ENCODE measurements at regions not wholly inside any gene's neighbourhood (a gene's known extent, or its start where the extent isn't known, plus 50 kb on each side); places are given as distances from the start of the nearest gene placed in this dataset.

DNA sequence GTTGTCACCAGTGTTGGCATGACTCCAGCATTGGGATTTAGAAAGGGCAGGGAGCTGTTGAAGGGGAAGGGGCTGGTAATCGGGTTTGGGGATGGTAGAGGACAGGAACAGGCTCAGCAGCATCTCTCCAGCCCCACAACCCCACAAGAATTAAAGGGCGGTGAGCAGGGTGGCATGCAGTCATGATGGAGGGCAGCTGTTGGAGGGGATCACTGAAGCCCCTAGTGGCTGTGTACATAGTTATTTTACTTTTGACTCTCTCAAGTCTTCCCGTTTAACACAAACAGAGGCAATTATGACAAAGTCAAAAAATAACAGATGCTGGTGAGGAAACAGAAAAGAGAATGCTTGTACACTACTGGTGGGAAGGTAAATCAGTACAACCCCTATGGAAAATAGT is 213.8 kb downstream of the URB2 start:
- Mint-ChIP-seq H3K9me3 (no peaks in the 10 kb centered on the region), H3K4me3 (no peak overlapping the region), H3K27ac (no peak overlapping the region), H3K36me3 (no peaks in the 10 kb centered on the region), H3K27me3 (ENCODE audit: low read depth) (no peaks in the 10 kb centered on the region; the same call in 1 of the 2 replicates), H3K4me1 (peaks cover 10% of the 10 kb centered on the region)
- ATAC-seq (peak; percentile 65), DNase-seq (ENCODE audit: low spot score) (no peak)
- CTCF ChIA-PET, result interaction anchor here (0.8 kb wide), 1 partner anchor 9 kb away, joined by 4 read pairs; no protein-coding TSS in a partner anchor
- no peak for TF ChIP-seq FOXK1 (CRISPR knock-in tag; IDR thresholded peaks at IDR 0.05)
- TF ChIP-seq JUN (CRISPR knock-in tag; IDR thresholded peaks at IDR 0.05), result no peak
- no peak for TF ChIP-seq OVOL2 (CRISPR knock-in tag; IDR thresholded peaks at IDR 0.05; ENCODE audit: borderline replicate concordance)
- TF ChIP-seq, protein P1, sequence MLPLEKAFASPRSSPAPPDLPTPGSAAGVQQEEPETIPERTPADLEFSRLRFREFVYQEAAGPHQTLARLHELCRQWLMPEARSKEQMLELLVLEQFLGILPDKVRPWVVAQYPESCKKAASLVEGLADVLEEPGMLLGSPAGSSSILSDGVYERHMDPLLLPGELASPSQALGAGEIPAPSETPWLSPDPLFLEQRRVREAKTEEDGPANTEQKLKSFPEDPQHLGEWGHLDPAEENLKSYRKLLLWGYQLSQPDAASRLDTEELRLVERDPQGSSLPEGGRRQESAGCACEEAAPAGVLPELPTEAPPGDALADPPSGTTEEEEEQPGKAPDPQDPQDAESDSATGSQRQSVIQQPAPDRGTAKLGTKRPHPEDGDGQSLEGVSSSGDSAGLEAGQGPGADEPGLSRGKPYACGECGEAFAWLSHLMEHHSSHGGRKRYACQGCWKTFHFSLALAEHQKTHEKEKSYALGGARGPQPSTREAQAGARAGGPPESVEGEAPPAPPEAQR (CRISPR knock-in tag; IDR thresholded peaks at IDR 0.05), result no peak
- TF ChIP-seq, protein P2, sequence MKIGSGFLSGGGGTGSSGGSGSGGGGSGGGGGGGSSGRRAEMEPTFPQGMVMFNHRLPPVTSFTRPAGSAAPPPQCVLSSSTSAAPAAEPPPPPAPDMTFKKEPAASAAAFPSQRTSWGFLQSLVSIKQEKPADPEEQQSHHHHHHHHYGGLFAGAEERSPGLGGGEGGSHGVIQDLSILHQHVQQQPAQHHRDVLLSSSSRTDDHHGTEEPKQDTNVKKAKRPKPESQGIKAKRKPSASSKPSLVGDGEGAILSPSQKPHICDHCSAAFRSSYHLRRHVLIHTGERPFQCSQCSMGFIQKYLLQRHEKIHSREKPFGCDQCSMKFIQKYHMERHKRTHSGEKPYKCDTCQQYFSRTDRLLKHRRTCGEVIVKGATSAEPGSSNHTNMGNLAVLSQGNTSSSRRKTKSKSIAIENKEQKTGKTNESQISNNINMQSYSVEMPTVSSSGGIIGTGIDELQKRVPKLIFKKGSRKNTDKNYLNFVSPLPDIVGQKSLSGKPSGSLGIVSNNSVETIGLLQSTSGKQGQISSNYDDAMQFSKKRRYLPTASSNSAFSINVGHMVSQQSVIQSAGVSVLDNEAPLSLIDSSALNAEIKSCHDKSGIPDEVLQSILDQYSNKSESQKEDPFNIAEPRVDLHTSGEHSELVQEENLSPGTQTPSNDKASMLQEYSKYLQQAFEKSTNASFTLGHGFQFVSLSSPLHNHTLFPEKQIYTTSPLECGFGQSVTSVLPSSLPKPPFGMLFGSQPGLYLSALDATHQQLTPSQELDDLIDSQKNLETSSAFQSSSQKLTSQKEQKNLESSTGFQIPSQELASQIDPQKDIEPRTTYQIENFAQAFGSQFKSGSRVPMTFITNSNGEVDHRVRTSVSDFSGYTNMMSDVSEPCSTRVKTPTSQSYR (CRISPR knock-in tag; IDR thresholded peaks at IDR 0.05), result no peak
- TF ChIP-seq, protein P3, sequence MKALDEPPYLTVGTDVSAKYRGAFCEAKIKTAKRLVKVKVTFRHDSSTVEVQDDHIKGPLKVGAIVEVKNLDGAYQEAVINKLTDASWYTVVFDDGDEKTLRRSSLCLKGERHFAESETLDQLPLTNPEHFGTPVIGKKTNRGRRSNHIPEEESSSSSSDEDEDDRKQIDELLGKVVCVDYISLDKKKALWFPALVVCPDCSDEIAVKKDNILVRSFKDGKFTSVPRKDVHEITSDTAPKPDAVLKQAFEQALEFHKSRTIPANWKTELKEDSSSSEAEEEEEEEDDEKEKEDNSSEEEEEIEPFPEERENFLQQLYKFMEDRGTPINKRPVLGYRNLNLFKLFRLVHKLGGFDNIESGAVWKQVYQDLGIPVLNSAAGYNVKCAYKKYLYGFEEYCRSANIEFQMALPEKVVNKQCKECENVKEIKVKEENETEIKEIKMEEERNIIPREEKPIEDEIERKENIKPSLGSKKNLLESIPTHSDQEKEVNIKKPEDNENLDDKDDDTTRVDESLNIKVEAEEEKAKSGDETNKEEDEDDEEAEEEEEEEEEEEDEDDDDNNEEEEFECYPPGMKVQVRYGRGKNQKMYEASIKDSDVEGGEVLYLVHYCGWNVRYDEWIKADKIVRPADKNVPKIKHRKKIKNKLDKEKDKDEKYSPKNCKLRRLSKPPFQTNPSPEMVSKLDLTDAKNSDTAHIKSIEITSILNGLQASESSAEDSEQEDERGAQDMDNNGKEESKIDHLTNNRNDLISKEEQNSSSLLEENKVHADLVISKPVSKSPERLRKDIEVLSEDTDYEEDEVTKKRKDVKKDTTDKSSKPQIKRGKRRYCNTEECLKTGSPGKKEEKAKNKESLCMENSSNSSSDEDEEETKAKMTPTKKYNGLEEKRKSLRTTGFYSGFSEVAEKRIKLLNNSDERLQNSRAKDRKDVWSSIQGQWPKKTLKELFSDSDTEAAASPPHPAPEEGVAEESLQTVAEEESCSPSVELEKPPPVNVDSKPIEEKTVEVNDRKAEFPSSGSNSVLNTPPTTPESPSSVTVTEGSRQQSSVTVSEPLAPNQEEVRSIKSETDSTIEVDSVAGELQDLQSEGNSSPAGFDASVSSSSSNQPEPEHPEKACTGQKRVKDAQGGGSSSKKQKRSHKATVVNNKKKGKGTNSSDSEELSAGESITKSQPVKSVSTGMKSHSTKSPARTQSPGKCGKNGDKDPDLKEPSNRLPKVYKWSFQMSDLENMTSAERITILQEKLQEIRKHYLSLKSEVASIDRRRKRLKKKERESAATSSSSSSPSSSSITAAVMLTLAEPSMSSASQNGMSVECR (CRISPR knock-in tag; IDR thresholded peaks at IDR 0.05; ENCODE audit: borderline replicate concordance), result no peak
- TF ChIP-seq JAZF1 (CRISPR knock-in tag; IDR thresholded peaks at IDR 0.05), result no peak
- POLR2A ChIA-PET, result no interaction called here

DNA sequence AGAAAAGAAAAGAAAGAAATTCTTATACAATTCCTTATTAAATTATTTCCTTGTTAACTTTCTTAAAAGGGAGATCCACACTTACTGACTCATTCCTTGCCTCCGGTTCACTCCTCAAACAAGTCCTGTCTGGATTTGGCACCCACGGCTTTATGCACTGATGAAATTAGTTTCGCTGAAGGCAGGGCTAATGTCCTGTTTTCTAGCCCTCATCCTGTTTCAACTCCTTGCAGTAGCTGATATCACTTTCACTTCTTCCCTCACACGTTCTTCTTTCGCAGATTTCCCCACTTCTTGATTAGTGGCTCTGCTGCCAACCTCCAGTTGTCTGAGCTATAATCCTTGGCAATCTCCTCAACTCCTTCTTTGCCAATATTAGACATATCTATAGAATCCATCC is 215.2 kb downstream of the URB2 start:
- Mint-ChIP-seq H3K36me3 (no peaks in the 10 kb centered on the region), H3K9me3 (no peaks in the 10 kb centered on the region), H3K4me1 (peaks cover 10% of the 10 kb centered on the region), H3K27me3 (ENCODE audit: low read depth) (no peaks in the 10 kb centered on the region; the same call in 1 of the 2 replicates), H3K27ac (no peak overlapping the region), H3K4me3 (no peak overlapping the region)
- TF ChIP-seq, protein P4, sequence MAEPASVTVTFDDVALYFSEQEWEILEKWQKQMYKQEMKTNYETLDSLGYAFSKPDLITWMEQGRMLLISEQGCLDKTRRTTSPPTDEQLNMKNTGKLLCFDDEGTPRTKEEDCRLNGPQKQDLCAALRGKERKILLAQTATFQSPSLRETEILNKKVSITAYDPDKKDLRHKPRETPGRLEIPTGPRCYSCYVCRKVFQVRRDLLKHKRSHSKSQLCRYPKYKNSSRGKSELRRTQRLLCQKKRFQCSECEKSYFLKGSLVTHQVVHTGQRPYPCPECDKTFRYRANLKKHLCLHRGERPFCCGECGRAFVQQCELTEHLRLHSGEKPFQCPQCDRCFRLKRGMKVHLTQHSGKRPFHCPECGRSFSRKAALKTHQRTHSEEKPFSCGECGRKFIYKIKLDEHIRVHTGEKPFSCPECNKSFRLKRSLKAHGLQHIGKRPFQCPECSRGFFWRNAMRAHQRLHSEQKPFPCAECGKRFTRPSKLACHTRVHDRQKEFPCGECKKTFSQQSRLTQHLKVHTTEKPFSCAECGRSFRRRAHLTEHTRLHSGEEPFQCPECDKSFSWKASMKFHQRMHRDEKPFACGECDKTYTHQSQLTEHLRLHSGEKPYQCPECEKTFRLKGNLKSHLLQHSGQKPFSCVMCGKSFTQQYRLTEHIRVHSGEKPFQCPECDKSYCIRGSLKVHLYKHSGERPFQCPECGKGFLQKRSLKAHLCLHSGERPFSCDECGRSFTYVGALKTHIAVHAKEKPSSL (CRISPR knock-in tag; conservative IDR thresholded peaks at IDR 0.05), result no peak
- TF ChIP-seq FOXJ3 (CRISPR knock-in tag; IDR thresholded peaks at IDR 0.05; ENCODE audit: borderline replicate concordance), result no peak
- TF ChIP-seq JAZF1 (CRISPR knock-in tag; IDR thresholded peaks at IDR 0.05), result no peak
- TF ChIP-seq MXD4 (CRISPR knock-in tag; IDR thresholded peaks at IDR 0.05; ENCODE audit: borderline replicate concordance), result no peak
- TF ChIP-seq, protein P5, sequence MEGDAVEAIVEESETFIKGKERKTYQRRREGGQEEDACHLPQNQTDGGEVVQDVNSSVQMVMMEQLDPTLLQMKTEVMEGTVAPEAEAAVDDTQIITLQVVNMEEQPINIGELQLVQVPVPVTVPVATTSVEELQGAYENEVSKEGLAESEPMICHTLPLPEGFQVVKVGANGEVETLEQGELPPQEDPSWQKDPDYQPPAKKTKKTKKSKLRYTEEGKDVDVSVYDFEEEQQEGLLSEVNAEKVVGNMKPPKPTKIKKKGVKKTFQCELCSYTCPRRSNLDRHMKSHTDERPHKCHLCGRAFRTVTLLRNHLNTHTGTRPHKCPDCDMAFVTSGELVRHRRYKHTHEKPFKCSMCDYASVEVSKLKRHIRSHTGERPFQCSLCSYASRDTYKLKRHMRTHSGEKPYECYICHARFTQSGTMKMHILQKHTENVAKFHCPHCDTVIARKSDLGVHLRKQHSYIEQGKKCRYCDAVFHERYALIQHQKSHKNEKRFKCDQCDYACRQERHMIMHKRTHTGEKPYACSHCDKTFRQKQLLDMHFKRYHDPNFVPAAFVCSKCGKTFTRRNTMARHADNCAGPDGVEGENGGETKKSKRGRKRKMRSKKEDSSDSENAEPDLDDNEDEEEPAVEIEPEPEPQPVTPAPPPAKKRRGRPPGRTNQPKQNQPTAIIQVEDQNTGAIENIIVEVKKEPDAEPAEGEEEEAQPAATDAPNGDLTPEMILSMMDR (IDR thresholded peaks at IDR 0.05), result no peak
- TF ChIP-seq, protein P6, sequence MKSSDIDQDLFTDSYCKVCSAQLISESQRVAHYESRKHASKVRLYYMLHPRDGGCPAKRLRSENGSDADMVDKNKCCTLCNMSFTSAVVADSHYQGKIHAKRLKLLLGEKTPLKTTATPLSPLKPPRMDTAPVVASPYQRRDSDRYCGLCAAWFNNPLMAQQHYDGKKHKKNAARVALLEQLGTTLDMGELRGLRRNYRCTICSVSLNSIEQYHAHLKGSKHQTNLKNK (CRISPR knock-in tag; IDR thresholded peaks at IDR 0.05), result no peak
- TF ChIP-seq, protein P7, sequence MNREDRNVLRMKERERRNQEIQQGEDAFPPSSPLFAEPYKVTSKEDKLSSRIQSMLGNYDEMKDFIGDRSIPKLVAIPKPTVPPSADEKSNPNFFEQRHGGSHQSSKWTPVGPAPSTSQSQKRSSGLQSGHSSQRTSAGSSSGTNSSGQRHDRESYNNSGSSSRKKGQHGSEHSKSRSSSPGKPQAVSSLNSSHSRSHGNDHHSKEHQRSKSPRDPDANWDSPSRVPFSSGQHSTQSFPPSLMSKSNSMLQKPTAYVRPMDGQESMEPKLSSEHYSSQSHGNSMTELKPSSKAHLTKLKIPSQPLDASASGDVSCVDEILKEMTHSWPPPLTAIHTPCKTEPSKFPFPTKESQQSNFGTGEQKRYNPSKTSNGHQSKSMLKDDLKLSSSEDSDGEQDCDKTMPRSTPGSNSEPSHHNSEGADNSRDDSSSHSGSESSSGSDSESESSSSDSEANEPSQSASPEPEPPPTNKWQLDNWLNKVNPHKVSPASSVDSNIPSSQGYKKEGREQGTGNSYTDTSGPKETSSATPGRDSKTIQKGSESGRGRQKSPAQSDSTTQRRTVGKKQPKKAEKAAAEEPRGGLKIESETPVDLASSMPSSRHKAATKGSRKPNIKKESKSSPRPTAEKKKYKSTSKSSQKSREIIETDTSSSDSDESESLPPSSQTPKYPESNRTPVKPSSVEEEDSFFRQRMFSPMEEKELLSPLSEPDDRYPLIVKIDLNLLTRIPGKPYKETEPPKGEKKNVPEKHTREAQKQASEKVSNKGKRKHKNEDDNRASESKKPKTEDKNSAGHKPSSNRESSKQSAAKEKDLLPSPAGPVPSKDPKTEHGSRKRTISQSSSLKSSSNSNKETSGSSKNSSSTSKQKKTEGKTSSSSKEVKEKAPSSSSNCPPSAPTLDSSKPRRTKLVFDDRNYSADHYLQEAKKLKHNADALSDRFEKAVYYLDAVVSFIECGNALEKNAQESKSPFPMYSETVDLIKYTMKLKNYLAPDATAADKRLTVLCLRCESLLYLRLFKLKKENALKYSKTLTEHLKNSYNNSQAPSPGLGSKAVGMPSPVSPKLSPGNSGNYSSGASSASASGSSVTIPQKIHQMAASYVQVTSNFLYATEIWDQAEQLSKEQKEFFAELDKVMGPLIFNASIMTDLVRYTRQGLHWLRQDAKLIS (CRISPR knock-in tag; IDR thresholded peaks at IDR 0.05; ENCODE audit: borderline replicate concordance), result no peak
- no peak for TF ChIP-seq EMX1 (CRISPR knock-in tag; IDR thresholded peaks at IDR 0.05)
- no peak for TF ChIP-seq NFE2L1 (CRISPR knock-in tag; IDR thresholded peaks at IDR 0.05)
- no peak for TF ChIP-seq ZNF423 (CRISPR knock-in tag; IDR thresholded peaks at IDR 0.05)
- TF ChIP-seq, protein P8, sequence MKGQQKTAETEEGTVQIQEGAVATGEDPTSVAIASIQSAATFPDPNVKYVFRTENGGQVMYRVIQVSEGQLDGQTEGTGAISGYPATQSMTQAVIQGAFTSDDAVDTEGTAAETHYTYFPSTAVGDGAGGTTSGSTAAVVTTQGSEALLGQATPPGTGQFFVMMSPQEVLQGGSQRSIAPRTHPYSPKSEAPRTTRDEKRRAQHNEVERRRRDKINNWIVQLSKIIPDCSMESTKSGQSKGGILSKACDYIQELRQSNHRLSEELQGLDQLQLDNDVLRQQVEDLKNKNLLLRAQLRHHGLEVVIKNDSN (CRISPR knock-in tag; IDR thresholded peaks at IDR 0.05), result no peak
- CTCF ChIA-PET, result interaction anchor here (1.0 to 1.6 kb wide), 2 partner anchors 7 to 180 kb away, joined by 3 read pairs; no protein-coding TSS in a partner anchor
- POLR2A ChIA-PET, result no interaction called here
- ATAC-seq (no peak), DNase-seq (ENCODE audit: low spot score) (no peak)
